ENCODE measurements at regions not wholly inside any gene's neighbourhood (a gene's known extent, or its start where the extent isn't known, plus 50 kb on each side); places are given as distances from the start of the nearest gene placed in this dataset.

- Histone ChIP-seq H3K4me1 (ENCODE audit: control insufficient read depth in 1 of 2, insufficient read depth in 2 of 2, low read depth in 1 of 2, low read length in 1 of 2) (peaks cover 0 to 11% of the 10 kb centered on the region in 2 experiments; a peak in 1 of 4 replicates), H3K27ac (ENCODE audit: low read depth in 2 of 2, low read length in 1 of 2) (no peak overlapping the region), H3K36me3 (replicated peaks in 1 of 2; ENCODE audit: control insufficient read depth in 1 of 2, insufficient read depth in 2 of 2, low read length in 1 of 2) (no peaks in the 10 kb centered on the region), H3K27me3 (ENCODE audit: insufficient read depth) (no peaks in the 10 kb centered on the region; the same call in 1 of the 2 replicates), H3K9me3 (no peaks in the 10 kb centered on the region), H3K4me3 (ENCODE audit: low read depth in 2 of 2, low read length in 1 of 2) (no peak overlapping the region), H3K9ac (no peak overlapping the region), H3K4me2 (no peak overlapping the region), H3K9me2 (no peaks in the 10 kb centered on the region), H3F3A (replicated peaks; ENCODE audit: insufficient read depth) (no peaks in the 10 kb centered on the region), H2AFZ (ENCODE audit: low read depth) (no peak overlapping the region), H4K20me1 (ENCODE audit: insufficient read depth) (no peaks in the 10 kb centered on the region), H3K79me2 (ENCODE audit: insufficient read depth) (no peaks in the 10 kb centered on the region)
- DNase-seq: no peak
- CTCF ChIA-PET: interaction anchor here (1.0 to 1.4 kb wide), 3 partner anchors 10 to 89 kb away, joined by 3 read pairs; no protein-coding TSS in a partner anchor
- POLR2A ChIA-PET: no interaction called here
- TF ChIP-seq EZH2phosphoT487 (IDR thresholded peaks at IDR 0.05; ENCODE audit: borderline replicate concordance, low read depth) (no peak), SIN3A (IDR thresholded peaks at IDR 0.05; ENCODE audit: borderline replicate concordance, low read depth, low read length) (no peak), MXI1 (IDR thresholded peaks at IDR 0.05; ENCODE audit: low read depth, low read length) (no peak), MEF2A (IDR thresholded peaks at IDR 0.05; ENCODE audit: borderline replicate concordance, low read depth) (no peak), TAF1 (IDR thresholded peaks at IDR 0.05; ENCODE audit: borderline replicate concordance, low read depth, low read length) (no peak), TCF12 (IDR thresholded peaks at IDR 0.05) (no peak), RCOR1 (IDR thresholded peaks at IDR 0.05; ENCODE audit: low read length) (no peak), FOSL2 (IDR thresholded peaks at IDR 0.05; ENCODE audit: borderline replicate concordance, low read depth) (no peak), YY1 (IDR thresholded peaks at IDR 0.05; ENCODE audit: low read depth) (no peak)
Measured at GRCh38 chr11:45037434-45038005, 86.8 kb upstream of the TP53I11 start.

GRCh38 chr11:45038923-45039322 lies 88.2 kb upstream of the TP53I11 start:
- H3K9me3 ChIP-seq: no peaks in the 10 kb centered on the region
- no peak for DNase-seq
- H3K4me3 ChIP-seq (ENCODE audit: low read depth in 2 of 2, low read length in 1 of 2): no peak overlapping the region
- WGBS (ENCODE audit: low lambda C conversion rate): 17% methylated on average over 1 of the region's 1 CpG
- POLR2A ChIA-PET: no interaction called here
- H3K4me2 ChIP-seq: no peak overlapping the region
- no peaks in the 10 kb centered on the region for H3K79me2 ChIP-seq (ENCODE audit: insufficient read depth)
- no peaks in the 10 kb centered on the region for H3K36me3 ChIP-seq (replicated peaks in 1 of 2; ENCODE audit: control insufficient read depth in 1 of 2, insufficient read depth in 2 of 2, low read length in 1 of 2)
- no peaks in the 10 kb centered on the region for H3K9me2 ChIP-seq
- peaks cover 0 to 20% of the 10 kb centered on the region in 2 experiments; a peak in 1 of 4 replicates for H3K4me1 ChIP-seq (ENCODE audit: control insufficient read depth in 1 of 2, insufficient read depth in 2 of 2, low read depth in 1 of 2, low read length in 1 of 2)
- H3K27me3 ChIP-seq (ENCODE audit: insufficient read depth): peaks cover 1% of the 10 kb centered on the region; the same call in 1 of the 2 replicates
- H3K9ac ChIP-seq: no peak overlapping the region
- TF ChIP-seq POLR2AphosphoS5 (IDR thresholded peaks at IDR 0.05; ENCODE audit: low read depth, low read length) (no peak), TEAD4 (IDR thresholded peaks at IDR 0.05; ENCODE audit: borderline replicate concordance, insufficient read depth) (no peak), MXI1 (IDR thresholded peaks at IDR 0.05; ENCODE audit: low read depth, low read length) (no peak), ELF1 (IDR thresholded peaks at IDR 0.05) (no peak), TAF1 (IDR thresholded peaks at IDR 0.05; ENCODE audit: borderline replicate concordance, low read depth, low read length) (no peak), FOXJ3 (CRISPR knock-in tag; IDR thresholded peaks at IDR 0.05) (no peak), MAX (IDR thresholded peaks at IDR 0.05; ENCODE audit: low read depth) (no peak), EP300 (IDR thresholded peaks at IDR 0.05; ENCODE audit: borderline replicate concordance in 1 of 2, low read depth in 1 of 2, low read length in 1 of 2) (no peak), FOXM1 (IDR thresholded peaks at IDR 0.05; ENCODE audit: low read depth) (no peak), CHD2 (IDR thresholded peaks at IDR 0.05; ENCODE audit: low read length, partially characterized antibody) (no peak), SIN3A (IDR thresholded peaks at IDR 0.05; ENCODE audit: borderline replicate concordance, low read depth, low read length) (no peak), CTCF (IDR thresholded peaks at IDR 0.05) (no peak), FOSL2 (IDR thresholded peaks at IDR 0.05; ENCODE audit: borderline replicate concordance, low read depth) (no peak), RCOR1 (IDR thresholded peaks at IDR 0.05; ENCODE audit: low read length) (no peak), IRF3 (IDR thresholded peaks at IDR 0.05; ENCODE audit: low read depth, low read length) (no peak), ZBTB33 (IDR thresholded peaks at IDR 0.05; ENCODE audit: borderline replicate concordance, low read depth) (no peak), GATA2 (CRISPR knock-in tag; IDR thresholded peaks at IDR 0.05) (no peak), USF2 (IDR thresholded peaks at IDR 0.05; ENCODE audit: borderline replicate concordance, low read depth, low read length) (no peak)
- H2AFZ ChIP-seq (ENCODE audit: low read depth): no peak overlapping the region
- CTCF ChIA-PET: interaction anchor here (1.1 to 1.3 kb wide), 3 partner anchors 11 to 101 kb away, joined by 3 to 4 read pairs (median 3); no protein-coding TSS in a partner anchor
- no peaks in the 10 kb centered on the region for H4K20me1 ChIP-seq (ENCODE audit: insufficient read depth)
- no peak overlapping the region for H3K27ac ChIP-seq (ENCODE audit: low read depth in 2 of 2, low read length in 1 of 2)
- no peaks in the 10 kb centered on the region for H3F3A ChIP-seq (replicated peaks; ENCODE audit: insufficient read depth)

Data from SK-N-SH (cell line).